Type B pancreatic cell (in vitro differentiated cells): ENCODE measurements at regions not wholly inside any gene's neighbourhood (a gene's known extent, or its start where the extent isn't known, plus 50 kb on each side); places are given as distances from the start of the nearest gene placed in this dataset.

Experiments
- DNase-seq: peaks from one replicate; pipeline ENCODE4 v3.0.0; 2021; ENCODE audit warnings: mixed read lengths; ENCODE audit not compliant: unreplicated experiment; ENCODE audit errors: extremely low spot score
- H3K27ac Mint-ChIP-seq: 2 replicates; pipeline ENCODE4 v1.8.0; 2021; ENCODE audit warnings: mild to moderate bottlenecking, mixed read lengths
- H3K27me3 Mint-ChIP-seq: 2 replicates; pipeline ENCODE4 v1.8.0; 2021; ENCODE audit warnings: mixed read lengths
- H3K36me3 Mint-ChIP-seq: 2 replicates; pipeline ENCODE4 v1.8.0; 2021; ENCODE audit warnings: mixed read lengths
- H3K4me1 Mint-ChIP-seq: one replicate; pipeline ENCODE4 v1.8.0; 2021; ENCODE audit warnings: mixed read lengths; ENCODE audit not compliant: unreplicated experiment
- H3K4me3 Mint-ChIP-seq: 2 replicates; pipeline ENCODE4 v1.8.0; 2021; ENCODE audit warnings: mild to moderate bottlenecking, mixed read lengths
- H3K9me3 Mint-ChIP-seq: 2 replicates; pipeline ENCODE4 v1.8.0; 2021; ENCODE audit warnings: mixed read lengths
- TF ChIP-seq, protein P1 (sequence below): fragments of 200-600 bp; sonication (generic); conservative IDR thresholded peaks from 2 replicates; pipeline ENCODE4 v1.5.0; 2021; ENCODE audit warnings: antibody characterized with exemption, mild to moderate bottlenecking

DNA sequence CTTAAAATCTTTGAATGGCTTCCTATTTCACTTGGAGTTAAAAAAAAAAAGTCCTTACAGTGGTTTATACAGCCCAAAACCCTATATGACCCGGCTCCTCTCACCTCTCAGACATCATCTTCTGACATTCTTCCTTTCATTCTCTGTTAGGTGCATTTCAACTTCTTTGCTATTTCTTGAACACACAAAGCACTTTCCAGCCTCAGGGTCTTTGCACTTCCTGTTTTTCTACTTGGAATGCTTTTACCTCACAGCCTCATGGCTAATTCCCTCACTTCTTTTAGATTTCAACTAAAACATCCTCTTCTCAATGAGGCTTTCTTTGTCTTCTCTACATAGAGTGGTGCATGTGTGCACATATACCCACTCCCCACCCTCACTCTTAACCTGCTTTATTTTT lies 91.0 kb upstream of the MB21D2 start:
- no peak for DNase-seq
- Mint-ChIP-seq H3K4me1 (no peaks in the 10 kb centered on the region), H3K4me3 (no peak overlapping the region), H3K27ac (no peak overlapping the region), H3K36me3 (no peaks in the 10 kb centered on the region), H3K27me3 (no peaks in the 10 kb centered on the region), H3K9me3 (peaks cover 9% of the 10 kb centered on the region)
- TF ChIP-seq, protein P1, sequence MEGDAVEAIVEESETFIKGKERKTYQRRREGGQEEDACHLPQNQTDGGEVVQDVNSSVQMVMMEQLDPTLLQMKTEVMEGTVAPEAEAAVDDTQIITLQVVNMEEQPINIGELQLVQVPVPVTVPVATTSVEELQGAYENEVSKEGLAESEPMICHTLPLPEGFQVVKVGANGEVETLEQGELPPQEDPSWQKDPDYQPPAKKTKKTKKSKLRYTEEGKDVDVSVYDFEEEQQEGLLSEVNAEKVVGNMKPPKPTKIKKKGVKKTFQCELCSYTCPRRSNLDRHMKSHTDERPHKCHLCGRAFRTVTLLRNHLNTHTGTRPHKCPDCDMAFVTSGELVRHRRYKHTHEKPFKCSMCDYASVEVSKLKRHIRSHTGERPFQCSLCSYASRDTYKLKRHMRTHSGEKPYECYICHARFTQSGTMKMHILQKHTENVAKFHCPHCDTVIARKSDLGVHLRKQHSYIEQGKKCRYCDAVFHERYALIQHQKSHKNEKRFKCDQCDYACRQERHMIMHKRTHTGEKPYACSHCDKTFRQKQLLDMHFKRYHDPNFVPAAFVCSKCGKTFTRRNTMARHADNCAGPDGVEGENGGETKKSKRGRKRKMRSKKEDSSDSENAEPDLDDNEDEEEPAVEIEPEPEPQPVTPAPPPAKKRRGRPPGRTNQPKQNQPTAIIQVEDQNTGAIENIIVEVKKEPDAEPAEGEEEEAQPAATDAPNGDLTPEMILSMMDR, result no peak

DNA sequence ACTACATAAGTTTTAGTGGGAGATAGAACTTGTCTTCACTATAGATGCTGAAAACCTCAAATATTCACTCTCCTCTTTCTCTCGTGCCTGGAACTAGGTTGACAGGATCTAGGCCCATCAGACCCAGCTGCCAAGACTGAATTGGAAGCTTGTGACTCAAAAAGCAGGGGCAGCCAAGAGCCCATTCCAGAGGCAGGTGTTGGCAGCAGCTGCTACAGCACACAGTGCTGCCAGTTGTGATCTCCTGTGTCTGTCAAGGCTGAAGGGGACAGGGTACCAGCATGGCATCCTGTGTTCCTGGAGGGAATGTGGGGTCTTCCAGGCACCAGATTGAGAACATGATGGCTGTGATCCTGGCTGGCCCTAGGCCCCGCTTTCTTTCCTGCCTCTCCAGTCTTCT lies 92.5 kb upstream of the MB21D2 start:
- no peak for DNase-seq
- no peaks in the 10 kb centered on the region for H3K36me3 Mint-ChIP-seq
- peaks cover 9% of the 10 kb centered on the region for H3K9me3 Mint-ChIP-seq
- H3K27ac Mint-ChIP-seq, result no peak overlapping the region
- H3K4me3 Mint-ChIP-seq, result no peak overlapping the region
- H3K4me1 Mint-ChIP-seq, result no peaks in the 10 kb centered on the region
- TF ChIP-seq, protein P1, result no peak
- H3K27me3 Mint-ChIP-seq, result peaks cover under 1% of the 10 kb centered on the region

DNA sequence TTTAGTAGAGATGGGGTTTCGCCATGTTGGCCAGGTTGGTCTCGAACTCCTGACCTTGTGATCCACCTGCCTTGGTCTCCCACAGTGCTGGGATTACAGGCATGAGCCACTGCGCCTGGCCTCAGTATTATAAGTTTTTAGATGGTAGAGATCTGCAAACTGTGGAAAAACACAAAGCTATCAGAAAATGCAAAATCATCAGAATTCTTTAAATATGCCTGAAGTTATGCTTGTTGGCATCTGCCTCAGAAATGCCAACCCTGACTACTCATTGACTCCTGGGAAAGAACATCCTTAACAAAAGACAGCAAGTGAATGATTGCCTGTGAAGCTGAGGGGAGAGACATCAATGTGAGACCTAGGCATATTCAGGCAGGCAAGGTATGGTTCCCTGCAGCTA lies 94.3 kb upstream of the MB21D2 start:
- Mint-ChIP-seq H3K4me1 (peaks cover 11% of the 10 kb centered on the region), H3K9me3 (peaks cover 9% of the 10 kb centered on the region), H3K27ac (no peak overlapping the region), H3K27me3 (peaks cover 4% of the 10 kb centered on the region), H3K36me3 (no peaks in the 10 kb centered on the region), H3K4me3 (no peak overlapping the region)
- TF ChIP-seq, protein P1, result no peak
- DNase-seq, result no peak

DNA sequence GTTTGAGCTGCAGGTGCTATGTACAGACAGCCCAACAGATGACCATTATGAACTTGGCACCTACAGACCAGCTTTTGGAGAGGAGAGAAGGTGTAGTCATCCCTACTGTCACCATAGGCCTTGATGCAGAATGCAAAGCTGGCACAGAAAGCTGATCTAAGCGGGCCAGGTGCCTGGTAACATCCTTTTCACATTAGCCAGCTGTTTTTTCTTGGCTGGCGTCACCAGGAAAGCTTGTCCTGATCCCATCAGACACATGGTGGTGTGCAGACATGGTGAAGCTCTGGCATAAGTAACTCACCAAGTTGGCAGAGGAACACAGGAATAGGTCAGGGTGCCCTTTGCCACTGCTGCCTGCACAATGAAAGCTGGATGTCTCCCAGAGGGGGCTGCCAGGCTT lies 97.2 kb upstream of the MB21D2 start:
- Mint-ChIP-seq H3K9me3 (peaks cover 9% of the 10 kb centered on the region), H3K27me3 (peaks cover 4% of the 10 kb centered on the region), H3K4me1 (peaks cover 13% of the 10 kb centered on the region), H3K36me3 (no peaks in the 10 kb centered on the region), H3K4me3 (no peak overlapping the region), H3K27ac (no peak overlapping the region)
- TF ChIP-seq, protein P1, result no peak
- no peak for DNase-seq

DNA sequence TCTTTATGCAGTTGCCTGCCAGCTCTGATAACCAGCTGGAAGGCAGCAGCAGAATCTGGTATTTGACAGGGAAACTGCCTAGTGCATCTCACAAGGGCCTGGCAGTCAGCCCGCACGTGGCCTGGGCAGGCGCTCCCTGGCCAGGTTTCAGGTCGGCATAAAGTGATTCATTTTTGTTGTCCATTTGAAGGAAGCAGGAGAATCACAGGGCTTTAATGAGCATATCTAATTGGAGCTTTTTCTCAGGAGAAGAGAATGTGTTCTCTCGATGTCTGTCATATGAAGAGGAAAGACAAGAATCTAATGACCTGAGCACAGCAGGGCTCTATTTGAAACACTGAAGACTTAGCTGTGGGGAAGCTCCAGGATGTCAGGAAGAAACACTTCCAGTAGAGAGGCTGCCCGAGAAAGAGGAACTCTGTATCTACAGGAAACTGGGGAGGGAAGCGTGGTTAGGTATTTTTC lies 98.8 kb upstream of the MB21D2 start:
- no peak overlapping the region for H3K4me3 Mint-ChIP-seq
- H3K36me3 Mint-ChIP-seq, result no peaks in the 10 kb centered on the region
- H3K4me1 Mint-ChIP-seq, result peaks cover 13% of the 10 kb centered on the region
- TF ChIP-seq, protein P1, result no peak
- H3K9me3 Mint-ChIP-seq, result peaks cover 9% of the 10 kb centered on the region
- no peak for DNase-seq
- H3K27ac Mint-ChIP-seq, result no peak overlapping the region
- peaks cover 4% of the 10 kb centered on the region for H3K27me3 Mint-ChIP-seq

DNA sequence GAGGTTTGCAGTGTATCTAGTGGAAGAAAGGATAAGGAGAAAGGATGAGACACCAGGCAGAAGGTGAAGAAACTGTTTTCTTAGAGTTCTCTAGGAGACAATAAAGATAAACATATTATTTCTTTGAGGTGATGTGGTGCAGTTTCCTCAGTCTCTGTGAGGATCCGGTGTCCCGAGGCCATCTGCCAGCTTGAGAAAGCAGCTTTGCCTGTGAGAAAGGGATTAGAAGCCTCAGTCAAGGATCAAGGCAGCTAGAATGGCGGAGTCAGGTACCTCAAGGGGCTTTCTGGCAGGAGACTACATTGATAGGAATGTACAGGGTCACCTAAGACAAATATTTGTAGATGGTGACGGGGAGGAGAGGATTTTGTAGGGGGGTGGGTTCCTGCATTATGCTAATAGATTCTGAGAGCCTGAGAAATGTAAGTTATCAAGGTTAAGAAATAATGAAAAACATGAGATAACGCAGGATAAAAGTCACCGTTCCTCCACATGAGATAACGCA lies 103.9 kb upstream of the MB21D2 start:
- H3K27me3 Mint-ChIP-seq, result peaks cover 3% of the 10 kb centered on the region
- DNase-seq, result no peak
- no peaks in the 10 kb centered on the region for H3K36me3 Mint-ChIP-seq
- TF ChIP-seq, protein P1, result no peak
- no peak overlapping the region for H3K27ac Mint-ChIP-seq
- H3K4me3 Mint-ChIP-seq, result no peak overlapping the region
- peaks cover 7% of the 10 kb centered on the region for H3K4me1 Mint-ChIP-seq
- H3K9me3 Mint-ChIP-seq, result no peaks in the 10 kb centered on the region
